ENCODE measurements at regions not wholly inside any gene's neighbourhood (a gene's known extent, or its start where the extent isn't known, plus 50 kb on each side); places are given as distances from the start of the nearest gene placed in this dataset.

GRCh38 chr10:1938317-1938716 lies 201.0 kb upstream of the ADARB2 start:
- H3K9me3 ChIP-seq (ENCODE audit: control insufficient read depth in 1 of 2, low read length in 2 of 2): no peaks in the 10 kb centered on the region
- H3K27me3 ChIP-seq (ENCODE audit: insufficient read depth, low read length): no peaks in the 10 kb centered on the region
- no peaks in the 10 kb centered on the region for H3K27me3 Mint-ChIP-seq
- ChIA-PET POLR2A (ENCODE audit: partially characterized antibody) (interaction anchor here (1.3 kb wide), 1 partner anchor 41 kb away, joined by 3 read pairs; no protein-coding TSS in a partner anchor), CTCF (ENCODE audit: partially characterized antibody) (no interaction called here)
- H3K27ac ChIP-seq (ENCODE audit: low read depth, low read length): peak overlapping the region; percentile 47
- peak; percentile 34 to 76 (median 50) for DNase-seq
- peak overlapping the region in 6 of 8 donors; percentile 26 to 84 (median 70) for H3K4me3 Mint-ChIP-seq
- H3K9me3 Mint-ChIP-seq: peaks cover 0 to 4% (median 0%) of the 10 kb centered on the region in 8 donors
- peaks cover 7 to 40% (median 29%) of the 10 kb centered on the region in 4 donors for H3K4me1 Mint-ChIP-seq
- no peaks in the 10 kb centered on the region for H3K36me3 Mint-ChIP-seq
- no peaks in the 10 kb centered on the region for H3K36me3 ChIP-seq (ENCODE audit: insufficient read depth, low read length)
- intact Hi-C loops (cut with micrococcal nuclease): no loop called here
- H3K27ac Mint-ChIP-seq: peak overlapping the region in 6 of 7 donors; percentile 2 to 99 (median 81)
- peaks cover 15% of the 10 kb centered on the region for H3K4me1 ChIP-seq (ENCODE audit: insufficient read depth, low read length)
- peak overlapping the region in 1 of 2 donors; percentile 14 for H3K4me3 ChIP-seq (ENCODE audit: low read length in 2 of 2)

- peaks cover 0 to 2% (median 0%) of the 10 kb centered on the region in 8 donors for H3K9me3 Mint-ChIP-seq
- H3K27ac Mint-ChIP-seq: peak overlapping the region in 1 of 7 donors; percentile 33
- peaks cover 15% of the 10 kb centered on the region for H3K4me1 ChIP-seq (ENCODE audit: insufficient read depth, low read length)
- ChIA-PET CTCF (ENCODE audit: partially characterized antibody) (interaction anchor here (1.2 to 1.4 kb wide), 3 partner anchors 12 to 18 kb away, joined by 3 to 6 read pairs (median 3); no protein-coding TSS in a partner anchor), POLR2A (ENCODE audit: partially characterized antibody) (no interaction called here)
- no peak overlapping the region for H3K4me3 ChIP-seq (ENCODE audit: low read length in 2 of 2)
- no peaks in the 10 kb centered on the region for H3K9me3 ChIP-seq (ENCODE audit: control insufficient read depth in 1 of 2, low read length in 2 of 2)
- H3K27me3 ChIP-seq (ENCODE audit: insufficient read depth, low read length): no peaks in the 10 kb centered on the region
- H3K27me3 Mint-ChIP-seq: no peaks in the 10 kb centered on the region
- H3K4me3 Mint-ChIP-seq: no peak overlapping the region
- H3K4me1 Mint-ChIP-seq: peaks cover 7 to 38% (median 28%) of the 10 kb centered on the region in 4 donors
- H3K27ac ChIP-seq (ENCODE audit: low read depth, low read length): no peak overlapping the region
- DNase-seq: no peak
- H3K36me3 ChIP-seq (ENCODE audit: insufficient read depth, low read length): no peaks in the 10 kb centered on the region
- H3K36me3 Mint-ChIP-seq: no peaks in the 10 kb centered on the region
- intact Hi-C loops (cut with micrococcal nuclease): no loop called here
These were observed 198.6 kb upstream of the ADARB2 start for GRCh38 chr10:1935912-1936311.

GRCh38 chr10:1933215-1933614 lies 195.9 kb upstream of the ADARB2 start:
- no peaks in the 10 kb centered on the region for H3K27me3 ChIP-seq (ENCODE audit: insufficient read depth, low read length)
- intact Hi-C loops (cut with micrococcal nuclease): no loop called here
- H3K27ac Mint-ChIP-seq: peak overlapping the region in 1 of 7 donors; percentile 77
- H3K4me3 ChIP-seq (ENCODE audit: low read length in 2 of 2): no peak overlapping the region
- H3K27ac ChIP-seq (ENCODE audit: low read depth, low read length): no peak overlapping the region
- no peaks in the 10 kb centered on the region for H3K36me3 ChIP-seq (ENCODE audit: insufficient read depth, low read length)
- POLR2A ChIA-PET (ENCODE audit: partially characterized antibody): no interaction called here
- no peaks in the 10 kb centered on the region for H3K36me3 Mint-ChIP-seq
- H3K4me1 Mint-ChIP-seq: peaks cover 2 to 22% (median 13%) of the 10 kb centered on the region in 4 donors
- no peaks in the 10 kb centered on the region for H3K9me3 ChIP-seq (ENCODE audit: control insufficient read depth in 1 of 2, low read length in 2 of 2)
- CTCF ChIA-PET (ENCODE audit: partially characterized antibody): no interaction called here
- no peak for DNase-seq
- peak overlapping the region in 2 of 8 donors; percentile 55 to 73 for H3K4me3 Mint-ChIP-seq
- no peaks in the 10 kb centered on the region for H3K4me1 ChIP-seq (ENCODE audit: insufficient read depth, low read length)
- H3K9me3 Mint-ChIP-seq: no peaks in the 10 kb centered on the region
- peaks cover 0 to 4% of the 10 kb centered on the region in 2 donors for H3K27me3 Mint-ChIP-seq

DNA sequence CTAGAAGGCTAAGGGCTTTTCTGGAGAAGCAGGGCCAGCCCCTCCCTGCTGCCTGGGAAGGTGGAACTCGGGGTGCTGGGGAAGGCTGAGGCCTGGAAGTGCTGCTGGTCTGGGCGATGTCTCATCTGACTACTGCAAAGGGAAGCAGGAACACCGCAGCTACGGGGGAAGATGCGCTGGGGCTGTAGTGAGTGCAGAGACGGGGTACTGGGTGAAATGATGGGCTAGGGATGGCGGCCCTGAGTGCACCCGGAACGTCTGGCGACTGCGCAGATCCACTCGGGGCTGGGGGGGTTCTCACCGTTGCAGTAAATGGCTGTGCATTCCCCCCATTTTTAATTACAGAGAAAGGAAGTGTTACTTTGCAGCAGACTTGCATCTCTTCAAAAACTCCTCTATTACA lies 195.4 kb upstream of the ADARB2 start:
- DNase-seq: no peak
- Histone ChIP-seq H3K9me3 (ENCODE audit: control insufficient read depth in 1 of 2, low read length in 2 of 2) (no peaks in the 10 kb centered on the region), H3K36me3 (ENCODE audit: insufficient read depth, low read length) (no peaks in the 10 kb centered on the region), H3K27me3 (ENCODE audit: insufficient read depth, low read length) (no peaks in the 10 kb centered on the region), H3K4me3 (ENCODE audit: low read length in 2 of 2) (no peak overlapping the region), H3K4me1 (ENCODE audit: insufficient read depth, low read length) (no peaks in the 10 kb centered on the region), H3K27ac (ENCODE audit: low read depth, low read length) (no peak overlapping the region)
- H3K36me3 Mint-ChIP-seq: no peaks in the 10 kb centered on the region
- ChIA-PET CTCF (ENCODE audit: partially characterized antibody) (no interaction called here), POLR2A (ENCODE audit: partially characterized antibody) (interaction anchor here (0.6 kb wide), 1 partner anchor 9 kb away, joined by 4 read pairs; no protein-coding TSS in a partner anchor)
- peaks cover 0 to 19% (median 11%) of the 10 kb centered on the region in 4 donors for H3K4me1 Mint-ChIP-seq
- peak overlapping the region in 2 of 7 donors; percentile 77 to 79 for H3K27ac Mint-ChIP-seq
- H3K4me3 Mint-ChIP-seq: peak overlapping the region in 7 of 8 donors; percentile 32 to 77 (median 46)
- intact Hi-C loops (cut with micrococcal nuclease): no loop called here
- no peaks in the 10 kb centered on the region for H3K9me3 Mint-ChIP-seq
- peaks cover 0 to 4% of the 10 kb centered on the region in 2 donors for H3K27me3 Mint-ChIP-seq

GRCh38 chr10:1928606-1929005 lies 191.3 kb upstream of the ADARB2 start:
- Histone ChIP-seq H3K27me3 (ENCODE audit: insufficient read depth, low read length) (no peaks in the 10 kb centered on the region), H3K9me3 (ENCODE audit: control insufficient read depth in 1 of 2, low read length in 2 of 2) (no peaks in the 10 kb centered on the region), H3K4me1 (ENCODE audit: insufficient read depth, low read length) (no peaks in the 10 kb centered on the region), H3K36me3 (ENCODE audit: insufficient read depth, low read length) (no peaks in the 10 kb centered on the region), H3K27ac (ENCODE audit: low read depth, low read length) (no peak overlapping the region), H3K4me3 (ENCODE audit: low read length in 2 of 2) (no peak overlapping the region)
- Mint-ChIP-seq H3K27ac (no peak overlapping the region), H3K4me1 (peaks cover 0 to 11% (median 5%) of the 10 kb centered on the region in 4 donors), H3K4me3 (no peak overlapping the region), H3K27me3 (peaks cover 0 to 4% of the 10 kb centered on the region in 2 donors), H3K9me3 (no peaks in the 10 kb centered on the region), H3K36me3 (no peaks in the 10 kb centered on the region)
- POLR2A ChIA-PET (ENCODE audit: partially characterized antibody): no interaction called here
- no peak for DNase-seq
- CTCF ChIA-PET (ENCODE audit: partially characterized antibody): no interaction called here
- intact Hi-C loops (cut with micrococcal nuclease): no loop called here

- Histone ChIP-seq H3K9me3 (ENCODE audit: control insufficient read depth in 1 of 2, low read length in 2 of 2) (no peaks in the 10 kb centered on the region), H3K36me3 (ENCODE audit: insufficient read depth, low read length) (no peaks in the 10 kb centered on the region), H3K4me3 (ENCODE audit: low read length in 2 of 2) (no peak overlapping the region), H3K27me3 (ENCODE audit: insufficient read depth, low read length) (no peaks in the 10 kb centered on the region), H3K4me1 (ENCODE audit: insufficient read depth, low read length) (no peaks in the 10 kb centered on the region), H3K27ac (ENCODE audit: low read depth, low read length) (no peak overlapping the region)
- no peaks in the 10 kb centered on the region for H3K36me3 Mint-ChIP-seq
- no peak overlapping the region for H3K4me3 Mint-ChIP-seq
- H3K9me3 Mint-ChIP-seq: no peaks in the 10 kb centered on the region
- no peak for DNase-seq
- CTCF ChIA-PET (ENCODE audit: partially characterized antibody): interaction anchor here (1.2 to 2.1 kb wide), 2 partner anchors 11 to 19 kb away, joined by 3 to 6 read pairs; no protein-coding TSS in a partner anchor
- intact Hi-C loops (cut with micrococcal nuclease): no loop called here
- peaks cover 8 to 12% of the 10 kb centered on the region in 2 donors for H3K27me3 Mint-ChIP-seq
- no peak overlapping the region for H3K27ac Mint-ChIP-seq
- H3K4me1 Mint-ChIP-seq: peaks cover 0 to 2% (median 0%) of the 10 kb centered on the region in 4 donors
- POLR2A ChIA-PET (ENCODE audit: partially characterized antibody): interaction anchor here (1.2 kb wide), 1 partner anchor 8 kb away, joined by 4 read pairs; no protein-coding TSS in a partner anchor
These were observed 186.7 kb upstream of the ADARB2 start for GRCh38 chr10:1923998-1924397.

DNA sequence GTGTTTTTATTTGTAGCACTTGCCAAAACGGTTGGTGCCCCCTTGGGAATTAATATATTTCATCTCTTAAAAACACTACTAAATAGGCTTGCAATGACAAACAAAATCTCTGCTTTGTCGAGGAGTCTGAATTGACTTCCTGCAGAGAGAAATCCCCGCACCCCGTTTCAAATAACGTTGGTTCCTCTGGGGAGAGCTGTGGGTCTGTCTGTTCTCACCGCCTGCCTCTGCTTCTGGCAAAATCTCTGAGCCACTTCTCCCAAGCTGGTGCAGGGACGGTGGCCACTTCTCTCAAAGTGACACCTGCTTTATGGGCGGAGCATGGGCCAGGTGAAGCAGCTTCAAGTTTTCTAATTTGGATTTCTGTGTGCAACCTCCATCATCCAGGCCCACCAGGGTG lies 186.3 kb upstream of the ADARB2 start:
- Histone ChIP-seq H3K4me1 (ENCODE audit: insufficient read depth, low read length) (no peaks in the 10 kb centered on the region), H3K9me3 (ENCODE audit: control insufficient read depth in 1 of 2, low read length in 2 of 2) (no peaks in the 10 kb centered on the region), H3K27ac (ENCODE audit: low read depth, low read length) (no peak overlapping the region), H3K4me3 (ENCODE audit: low read length in 2 of 2) (no peak overlapping the region), H3K27me3 (ENCODE audit: insufficient read depth, low read length) (no peaks in the 10 kb centered on the region), H3K36me3 (ENCODE audit: insufficient read depth, low read length) (no peaks in the 10 kb centered on the region)
- H3K9me3 Mint-ChIP-seq: no peaks in the 10 kb centered on the region
- no peaks in the 10 kb centered on the region for H3K36me3 Mint-ChIP-seq
- peak in 1 of 5 donors; percentile 6 for DNase-seq
- POLR2A ChIA-PET (ENCODE audit: partially characterized antibody): interaction anchor here (1.2 kb wide), 1 partner anchor 9 kb away, joined by 4 read pairs; no protein-coding TSS in a partner anchor
- H3K27ac Mint-ChIP-seq: no peak overlapping the region
- peaks cover 0 to 2% (median 0%) of the 10 kb centered on the region in 4 donors for H3K4me1 Mint-ChIP-seq
- no peak overlapping the region for H3K4me3 Mint-ChIP-seq
- peaks cover 8 to 10% of the 10 kb centered on the region in 2 donors for H3K27me3 Mint-ChIP-seq
- intact Hi-C loops (cut with micrococcal nuclease): no loop called here
- CTCF ChIA-PET (ENCODE audit: partially characterized antibody): interaction anchor here (2.1 kb wide), 1 partner anchor 11 kb away, joined by 6 read pairs; no protein-coding TSS in a partner anchor
